HFF-Myc (cell line): ENCODE measurements at regions not wholly inside any gene's neighbourhood (a gene's known extent, or its start where the extent isn't known, plus 50 kb on each side); places are given as distances from the start of the nearest gene placed in this dataset.

Source experiments
- DNase-seq: peaks from one replicate; pipeline ENCODE4 v3.0.0-alpha.2; 2011; ENCODE audit warnings: low read depth; ENCODE audit errors: extremely low read depth
- H3K4me3 ChIP-seq: replicated peaks from 2 replicates; pipeline ENCODE4 v1.5.1; 2011; ENCODE audit warnings: low read depth, mild to moderate bottlenecking, control low read depth, low read length
- CTCF ChIP-seq: IDR thresholded peaks from 2 replicates; pipeline ENCODE4 v1.5.1; 2012; ENCODE audit warnings: mild to moderate bottlenecking, low read depth, low read length, control low read depth; ENCODE audit errors: missing control alignments

- no peak for DNase-seq
- TF ChIP-seq CTCF, result no peak
- no peak overlapping the region for H3K4me3 ChIP-seq
Observed at GRCh38 chr6:4447639-4448330, 312.4 kb upstream of the ECI2 start.

- no peak overlapping the region for H3K4me3 ChIP-seq
- TF ChIP-seq CTCF, result no peak
- no peak for DNase-seq
Observed at GRCh38 chr6:4446982-4447381, 311.6 kb upstream of the ECI2 start.

GRCh38 chr6:4441981-4442434 lies 306.6 kb upstream of the ECI2 start:
- no peak for DNase-seq

GRCh38 chr6:4439159-4439558 lies 303.8 kb upstream of the ECI2 start:
- no peak for DNase-seq
- TF ChIP-seq CTCF, result no peak
- H3K4me3 ChIP-seq, result no peak overlapping the region

More at GRCh38 chr6:4441981-4442434, 306.6 kb upstream of the ECI2 start:
- TF ChIP-seq CTCF, result no peak
- H3K4me3 ChIP-seq, result no peak overlapping the region

- no peak overlapping the region for H3K4me3 ChIP-seq
- no peak for TF ChIP-seq CTCF
Observed at GRCh38 chr6:4437342-4437741, 302.0 kb upstream of the ECI2 start.

GRCh38 chr6:4435981-4436445 lies 300.6 kb upstream of the ECI2 start:
- no peak overlapping the region for H3K4me3 ChIP-seq
- DNase-seq, result no peak
- no peak for TF ChIP-seq CTCF

More at GRCh38 chr6:4437342-4437741, 302.0 kb upstream of the ECI2 start:
- DNase-seq, result no peak

- DNase-seq, result no peak
- no peak overlapping the region for H3K4me3 ChIP-seq
- TF ChIP-seq CTCF, result no peak
Observed at GRCh38 chr6:4434655-4435054, 299.3 kb upstream of the ECI2 start.
